Kidney (tissue), 13 donors: ENCODE measurements at regions not wholly inside any gene's neighbourhood (a gene's known extent, or its start where the extent isn't known, plus 50 kb on each side); places are given as distances from the start of the nearest gene placed in this dataset.

Source experiments
- DNase-seq, 5 donors: peaks; one replicate each; pipeline ENCODE4 v3.0.0-alpha.2; 2013 to 2020
- FAIRE-seq: peaks from 2 replicates; lab custom pipeline; 2012; peaks lifted over from hg19 to GRCh38; lab: Jason Lieb, UNC
- H3K27ac ChIP-seq, 2 donors: one replicate each; pipeline ENCODE4 v1.7.0; 2013; ENCODE audit warnings: low read depth in 2 of 2, low read length in 2 of 2, inconsistent platforms in 1 of 2
- H3K27me3 ChIP-seq: one replicate; pipeline ENCODE4 v1.7.1; 2013; ENCODE audit warnings: low read length, inconsistent platforms; ENCODE audit not compliant: control insufficient read depth, insufficient read depth
- H3K36me3 ChIP-seq, 3 donors: one replicate each; pipeline versions ENCODE4 v1.7.0 to v1.7.1; 2013; ENCODE audit warnings: low read length in 3 of 3, control low read depth in 1 of 3, inconsistent platforms in 1 of 3; ENCODE audit not compliant: insufficient read depth in 3 of 3, control insufficient read depth in 2 of 3
- H3K4me1 ChIP-seq, 3 donors: one replicate each; pipeline versions ENCODE4 v1.7.0 to v1.7.1; 2013; ENCODE audit warnings: low read length in 3 of 3, inconsistent platforms in 1 of 3, low read depth in 1 of 3; ENCODE audit not compliant: control insufficient read depth in 2 of 3, insufficient read depth in 2 of 3
- H3K4me3 ChIP-seq, 3 donors: one replicate each; pipeline versions ENCODE4 v1.7.0 to v1.8.1; 2013; ENCODE audit warnings: low read length in 3 of 3, control low read depth in 1 of 3, inconsistent platforms in 1 of 3
- H3K9ac ChIP-seq, 3 donors: one replicate each; pipeline versions ENCODE4 v1.7.0 to v1.7.1; 2013; ENCODE audit warnings: low read length in 3 of 3, control low read depth in 1 of 3, inconsistent platforms in 1 of 3
- H3K9me3 ChIP-seq, 3 donors: one replicate each; pipeline versions ENCODE4 v1.7.0 to v1.7.1; 2013; ENCODE audit warnings: low read length in 3 of 3, control low read depth in 1 of 3, inconsistent platforms in 1 of 3; ENCODE audit not compliant: control insufficient read depth in 2 of 3, insufficient read depth in 1 of 3
- intact Hi-C: fragments of 100-400 bp; cut with DNase I; formaldehyde crosslinking; loops from one replicate; pipeline ENCODE4 v1.11.1; 2022
- TF ChIP-seq, protein P1 (sequence below): IDR thresholded peaks from 3 replicates; pipeline ENCODE4 v1.5.1; 2012; ENCODE audit warnings: mild to moderate bottlenecking, moderate library complexity, borderline replicate concordance; ENCODE audit not compliant: insufficient read depth; ENCODE audit errors: extremely low read depth
- donor health status: control.
- donor health status: control.
- donor health status: control.
- donor health status: control.
- donor health status: control.
- donor health status: DM: yes; HTN: yes; CAD: no.
- donor health status: Normal renal cell carcinoma (clear cell type).

DNA sequence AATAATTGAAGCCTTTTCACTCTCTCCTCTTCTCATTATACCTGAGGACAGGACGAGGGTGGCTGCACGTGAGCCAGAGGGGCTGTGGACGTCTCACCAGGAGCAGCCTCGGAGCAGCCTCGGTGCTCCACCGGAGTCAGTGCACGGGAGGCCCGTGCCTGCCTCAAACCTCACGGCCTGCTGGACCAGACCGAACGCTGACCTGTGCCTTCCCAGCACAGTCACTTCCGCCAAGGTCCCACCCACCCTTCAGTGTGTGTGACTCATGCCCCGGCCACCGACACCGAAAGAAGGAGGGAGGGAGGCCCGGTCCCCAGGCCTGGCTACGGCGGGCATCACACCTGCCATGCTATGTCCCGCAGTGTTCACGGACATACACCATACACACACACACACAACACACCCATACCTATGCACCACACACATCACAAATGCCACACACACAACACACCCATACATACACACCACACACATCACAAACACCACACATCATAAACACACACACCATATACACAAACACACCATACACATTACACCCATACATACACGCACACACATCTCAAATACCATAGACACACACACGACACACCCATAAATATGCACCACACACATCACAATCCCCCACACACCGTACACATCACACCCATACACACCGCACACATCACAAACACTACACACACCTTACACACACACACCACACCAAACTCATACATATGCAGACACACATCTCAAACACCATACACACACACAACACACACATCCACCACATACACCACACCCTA lies 1506.5 kb downstream of the TBC1D22A start:
- FAIRE-seq, result no peak
- Histone ChIP-seq H3K4me3 (no peak overlapping the region), H3K9ac (no peak overlapping the region), H3K36me3 (no peaks in the 10 kb centered on the region), H3K4me1 (no peaks in the 10 kb centered on the region), H3K27me3 (no peaks in the 10 kb centered on the region), H3K27ac (no peak overlapping the region), H3K9me3 (no peaks in the 10 kb centered on the region)
- intact Hi-C loops, result no loop called here
- TF ChIP-seq, protein P1, sequence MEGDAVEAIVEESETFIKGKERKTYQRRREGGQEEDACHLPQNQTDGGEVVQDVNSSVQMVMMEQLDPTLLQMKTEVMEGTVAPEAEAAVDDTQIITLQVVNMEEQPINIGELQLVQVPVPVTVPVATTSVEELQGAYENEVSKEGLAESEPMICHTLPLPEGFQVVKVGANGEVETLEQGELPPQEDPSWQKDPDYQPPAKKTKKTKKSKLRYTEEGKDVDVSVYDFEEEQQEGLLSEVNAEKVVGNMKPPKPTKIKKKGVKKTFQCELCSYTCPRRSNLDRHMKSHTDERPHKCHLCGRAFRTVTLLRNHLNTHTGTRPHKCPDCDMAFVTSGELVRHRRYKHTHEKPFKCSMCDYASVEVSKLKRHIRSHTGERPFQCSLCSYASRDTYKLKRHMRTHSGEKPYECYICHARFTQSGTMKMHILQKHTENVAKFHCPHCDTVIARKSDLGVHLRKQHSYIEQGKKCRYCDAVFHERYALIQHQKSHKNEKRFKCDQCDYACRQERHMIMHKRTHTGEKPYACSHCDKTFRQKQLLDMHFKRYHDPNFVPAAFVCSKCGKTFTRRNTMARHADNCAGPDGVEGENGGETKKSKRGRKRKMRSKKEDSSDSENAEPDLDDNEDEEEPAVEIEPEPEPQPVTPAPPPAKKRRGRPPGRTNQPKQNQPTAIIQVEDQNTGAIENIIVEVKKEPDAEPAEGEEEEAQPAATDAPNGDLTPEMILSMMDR, result no peak
- peak in 1 of 5 donors; percentile 49 for DNase-seq

DNA sequence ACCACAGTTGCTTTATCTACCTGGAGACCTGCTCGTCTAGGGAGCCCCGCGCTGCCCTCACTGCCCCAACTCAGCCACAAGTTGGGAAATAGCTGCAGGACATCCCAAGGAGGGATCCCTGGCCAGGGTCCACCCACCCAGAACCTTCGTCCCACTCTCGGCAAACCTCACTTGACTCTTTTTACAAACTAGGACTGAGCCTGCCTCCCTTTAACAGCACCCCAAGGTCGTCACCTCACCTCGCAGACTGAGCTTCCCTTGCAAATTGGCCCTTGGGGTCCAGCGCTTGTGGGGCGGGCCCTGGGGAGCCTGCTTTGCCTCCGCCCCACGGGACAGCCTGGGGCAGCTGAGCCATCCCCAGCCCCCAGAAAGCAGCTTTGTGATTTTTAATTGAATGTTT lies 1505.8 kb downstream of the TBC1D22A start:
- Histone ChIP-seq H3K4me3 (no peak overlapping the region), H3K27me3 (no peaks in the 10 kb centered on the region), H3K36me3 (no peaks in the 10 kb centered on the region), H3K4me1 (no peaks in the 10 kb centered on the region), H3K9ac (no peak overlapping the region), H3K27ac (no peak overlapping the region), H3K9me3 (no peaks in the 10 kb centered on the region)
- FAIRE-seq, result no peak
- no peak for DNase-seq
- intact Hi-C loops, result no loop called here
- TF ChIP-seq, protein P1, result no peak

DNA sequence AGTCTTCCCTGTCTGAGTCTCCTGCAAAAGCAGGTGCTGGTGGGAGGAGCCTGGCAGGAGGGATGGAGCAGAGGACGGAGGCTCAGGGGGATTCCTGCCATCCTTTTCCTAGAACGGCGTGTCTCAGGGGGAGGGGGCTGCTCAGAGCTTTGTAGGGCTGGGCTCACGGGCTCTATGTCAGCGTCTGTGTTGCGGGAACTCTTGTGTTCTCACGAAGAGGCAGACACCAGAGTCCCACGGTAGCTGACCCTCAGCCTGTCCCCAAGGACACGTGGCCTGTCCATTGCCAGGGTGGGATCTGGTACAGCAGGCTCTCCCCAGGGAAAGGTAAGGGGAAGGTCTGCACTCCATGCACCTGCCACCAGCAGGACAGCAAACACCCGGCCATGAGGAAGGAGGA lies 1505.2 kb downstream of the TBC1D22A start:
- no peaks in the 10 kb centered on the region for H3K9me3 ChIP-seq
- H3K27ac ChIP-seq, result no peak overlapping the region
- no peaks in the 10 kb centered on the region for H3K36me3 ChIP-seq
- DNase-seq, result no peak
- no peaks in the 10 kb centered on the region for H3K4me1 ChIP-seq
- H3K9ac ChIP-seq, result no peak overlapping the region
- H3K27me3 ChIP-seq, result no peaks in the 10 kb centered on the region
- no peak for FAIRE-seq
- H3K4me3 ChIP-seq, result no peak overlapping the region
- intact Hi-C loops, result no loop called here
- TF ChIP-seq, protein P1, result no peak
